ENCODE measurements at regions not wholly inside any gene's neighbourhood (a gene's known extent, or its start where the extent isn't known, plus 50 kb on each side); places are given as distances from the start of the nearest gene placed in this dataset.

DNA sequence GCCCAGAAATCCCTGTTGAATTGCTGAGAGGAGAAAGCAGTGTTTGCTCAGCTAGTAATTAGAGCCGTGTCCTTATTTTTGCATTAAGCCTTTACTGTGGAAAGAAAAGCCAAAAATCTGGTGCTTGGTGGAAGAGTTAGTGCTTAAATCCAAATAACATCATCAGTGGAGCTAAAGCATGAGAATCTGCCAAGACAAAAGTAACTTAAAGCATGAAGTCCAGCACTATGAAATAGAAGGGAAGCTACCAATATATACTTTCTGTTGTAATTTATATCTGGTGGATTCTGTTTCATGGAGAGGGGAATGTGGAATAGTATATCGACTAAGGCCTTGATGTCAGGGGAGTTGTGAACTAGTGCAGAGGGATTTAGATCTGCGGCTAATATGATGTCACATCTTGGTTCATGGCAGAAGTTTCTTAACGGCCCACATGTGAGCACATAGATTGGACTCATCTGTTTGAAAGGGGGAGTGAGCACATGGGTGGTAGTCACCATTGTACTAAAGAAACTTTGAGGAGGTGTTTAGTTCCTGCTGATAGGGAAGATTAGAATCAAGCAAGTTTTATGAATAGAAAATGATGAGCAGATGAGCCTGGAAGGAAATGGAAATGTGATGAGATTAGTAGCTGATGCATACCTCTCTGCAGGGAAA, 224.4 kb upstream of the MTNR1B start:
- TF ChIP-seq, protein P1, sequence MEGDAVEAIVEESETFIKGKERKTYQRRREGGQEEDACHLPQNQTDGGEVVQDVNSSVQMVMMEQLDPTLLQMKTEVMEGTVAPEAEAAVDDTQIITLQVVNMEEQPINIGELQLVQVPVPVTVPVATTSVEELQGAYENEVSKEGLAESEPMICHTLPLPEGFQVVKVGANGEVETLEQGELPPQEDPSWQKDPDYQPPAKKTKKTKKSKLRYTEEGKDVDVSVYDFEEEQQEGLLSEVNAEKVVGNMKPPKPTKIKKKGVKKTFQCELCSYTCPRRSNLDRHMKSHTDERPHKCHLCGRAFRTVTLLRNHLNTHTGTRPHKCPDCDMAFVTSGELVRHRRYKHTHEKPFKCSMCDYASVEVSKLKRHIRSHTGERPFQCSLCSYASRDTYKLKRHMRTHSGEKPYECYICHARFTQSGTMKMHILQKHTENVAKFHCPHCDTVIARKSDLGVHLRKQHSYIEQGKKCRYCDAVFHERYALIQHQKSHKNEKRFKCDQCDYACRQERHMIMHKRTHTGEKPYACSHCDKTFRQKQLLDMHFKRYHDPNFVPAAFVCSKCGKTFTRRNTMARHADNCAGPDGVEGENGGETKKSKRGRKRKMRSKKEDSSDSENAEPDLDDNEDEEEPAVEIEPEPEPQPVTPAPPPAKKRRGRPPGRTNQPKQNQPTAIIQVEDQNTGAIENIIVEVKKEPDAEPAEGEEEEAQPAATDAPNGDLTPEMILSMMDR (conservative IDR thresholded peaks at IDR 0.05 in 1 of 2, IDR thresholded peaks at IDR 0.05 in 1 of 2; ENCODE audit: low read depth in 1 of 2, low read length in 2 of 2): no peak
- TF ChIP-seq EZH2 (IDR thresholded peaks at IDR 0.05; ENCODE audit: low read length, missing control alignments): no peak
